H1 (cell line): ENCODE measurements at regions not wholly inside any gene's neighbourhood (a gene's known extent, or its start where the extent isn't known, plus 50 kb on each side); places are given as distances from the start of the nearest gene placed in this dataset.
"Not testable (repeated sequence)": the region's sequence is repeated elsewhere in the genome, so short reads cannot be mapped to it uniquely, and the experiment has no call there.

Experiments
- CTCF ChIA-PET: fragments of 300-600 bp; sonication (Branson Sonifier 250); formaldehyde crosslinking; loops from one replicate; lab custom pipeline; 2021; ENCODE audit not compliant: partially characterized antibody; lab: Charles Lee
- POLR2A ChIA-PET: fragments of 300-600 bp; sonication (Branson Sonifier 250); formaldehyde crosslinking; loops from one replicate; lab custom pipeline; 2021; ENCODE audit warnings: inconsistent platforms; ENCODE audit not compliant: partially characterized antibody; lab: Charles Lee
- DNase-seq, 2 experiments: peaks; one replicate each; pipeline versions ENCODE4 v3.0.0 to v3.0.0-alpha.2; 2010 to 2022; ENCODE audit warnings: low spot score in 2 of 2, low read depth in 1 of 2, mixed read lengths in 1 of 2
- FAIRE-seq: peaks from 2 replicates; lab custom pipeline; 2011; peaks lifted over from hg19 to GRCh38; lab: Jason Lieb, UNC
- H2AFZ ChIP-seq: 2 replicates; pipeline ENCODE4 v1.8.1; 2012; ENCODE audit warnings: low read length, inconsistent platforms
- H2AK5ac ChIP-seq: 2 replicates; pipeline ENCODE4 v1.6.1; 2013; ENCODE audit warnings: low read depth, low read length
- H2BK120ac ChIP-seq: replicated peaks from 2 replicates; pipeline ENCODE3; 2013; ENCODE audit warnings: low read depth, low read length, inconsistent platforms
- H2BK12ac ChIP-seq: 2 replicates; pipeline ENCODE4 v1.6.1; 2013; ENCODE audit warnings: low read depth, low read length
- H2BK15ac ChIP-seq: 2 replicates; pipeline ENCODE4 v1.6.1; 2013; ENCODE audit warnings: low read length
- H2BK20ac ChIP-seq: 2 replicates; pipeline ENCODE4 v1.6.1; 2013; ENCODE audit warnings: low read length
- H2BK5ac ChIP-seq: 2 replicates; pipeline ENCODE4 v1.6.1; 2013; ENCODE audit warnings: low read depth, low read length
- H3K14ac ChIP-seq: 2 replicates; pipeline ENCODE4 v1.6.1; 2013; ENCODE audit warnings: inconsistent platforms; ENCODE audit not compliant: insufficient read length
- H3K18ac ChIP-seq: 2 replicates; pipeline ENCODE4 v1.6.1; 2013; ENCODE audit warnings: low read length; ENCODE audit errors: extremely low read depth
- H3K23ac ChIP-seq: 2 replicates; pipeline ENCODE4 v1.6.1; 2013; ENCODE audit warnings: inconsistent platforms; ENCODE audit not compliant: insufficient read length
- H3K23me2 ChIP-seq: 2 replicates; pipeline ENCODE4 v1.6.1; 2013; ENCODE audit warnings: low read depth, low read length
- H3K27ac ChIP-seq: 2 replicates; pipeline ENCODE4 v1.6.1; 2011; ENCODE audit warnings: low read depth, low read length, inconsistent platforms
- H3K27me3 ChIP-seq, 4 experiments: replicated peaks in 1 of 4; 1 replicate in 1 of 4; 2 replicates in 3 of 4; pipeline versions ENCODE4 v1.6.1 to v1.8.1; 2011 to 2013; ENCODE audit warnings: low read length in 3 of 4, mild to moderate bottlenecking in 3 of 4, inconsistent platforms in 2 of 4, mixed read lengths in 2 of 4, moderate library complexity in 1 of 4; ENCODE audit not compliant: control insufficient read depth in 3 of 4, insufficient read depth in 3 of 4; ENCODE audit errors: extremely low read depth in 1 of 4
- H3K36me3 ChIP-seq, 4 experiments: 2 replicates each; pipeline versions ENCODE4 v1.6.1 to v1.8.1; 2011 to 2013; ENCODE audit warnings: mild to moderate bottlenecking in 4 of 4, low read length in 3 of 4, moderate library complexity in 2 of 4, control low read depth in 1 of 4, inconsistent platforms in 1 of 4; ENCODE audit not compliant: insufficient read depth in 4 of 4, control insufficient read depth in 2 of 4
- H3K4ac ChIP-seq: replicated peaks from 2 replicates; pipeline ENCODE3; 2013; ENCODE audit warnings: low read length, low read depth, mixed read lengths, inconsistent platforms; ENCODE audit not compliant: insufficient read length
- H3K4me1 ChIP-seq, 4 experiments: replicated peaks in 1 of 4; 1 replicate in 1 of 4; 2 replicates in 3 of 4; pipeline versions ENCODE4 v1.6.1 to v1.8.1; 2011 to 2013; ENCODE audit warnings: low read length in 3 of 4, inconsistent platforms in 2 of 4, mixed read lengths in 1 of 4; ENCODE audit not compliant: insufficient read depth in 4 of 4, control insufficient read depth in 3 of 4
- H3K4me2 ChIP-seq, 2 experiments: 2 replicates each; pipeline versions ENCODE4 v1.6.1 to v1.8.1; 2011 to 2013; ENCODE audit warnings: low read depth in 2 of 2, low read length in 2 of 2, control low read depth in 1 of 2, inconsistent platforms in 1 of 2, mild to moderate bottlenecking in 1 of 2; ENCODE audit not compliant: insufficient read depth in 1 of 2
- H3K4me3 ChIP-seq, 4 experiments: fragments of 200-600, 300-600 bp in 1 of 4; sonication (generic), shearing (Covaris generic), sonication (Bioruptor Twin) in 1 of 4; 2 replicates each; pipeline versions ENCODE4 v1.5.1 to v1.8.1; 2011 to 2016; ENCODE audit warnings: low read length in 4 of 4, low read depth in 3 of 4, control low read depth in 2 of 4, inconsistent platforms in 2 of 4, mild to moderate bottlenecking in 2 of 4, mixed read lengths in 1 of 4, moderate library complexity in 1 of 4; ENCODE audit not compliant: insufficient read depth in 2 of 4; ENCODE audit errors: extremely low read depth in 1 of 4
- H3K56ac ChIP-seq: replicated peaks from 2 replicates; pipeline ENCODE3; 2013; ENCODE audit warnings: low read depth, mild to moderate bottlenecking, mixed read lengths, low read length, inconsistent platforms; ENCODE audit not compliant: insufficient read length
- H3K79me1 ChIP-seq: 2 replicates; pipeline ENCODE4 v1.6.1; 2013; ENCODE audit warnings: low read depth, low read length, control low read depth
- H3K79me2 ChIP-seq, 2 experiments: 2 replicates each; pipeline versions ENCODE4 v1.6.1 to v1.8.1; 2012 to 2013; ENCODE audit warnings: low read length in 2 of 2, mild to moderate bottlenecking in 2 of 2, inconsistent platforms in 1 of 2; ENCODE audit not compliant: insufficient read depth in 2 of 2, control insufficient read depth in 1 of 2
- H3K9ac ChIP-seq, 4 experiments: replicated peaks in 1 of 4; 1 replicate in 1 of 4; 2 replicates in 3 of 4; pipeline versions ENCODE4 v1.6.1 to v1.8.1; 2011 to 2013; ENCODE audit warnings: low read depth in 3 of 4, low read length in 3 of 4, control low read depth in 2 of 4, mild to moderate bottlenecking in 2 of 4, moderate library complexity in 2 of 4, inconsistent platforms in 1 of 4; ENCODE audit errors: extremely low read depth in 1 of 4
- H3K9me3 ChIP-seq, 2 experiments: 2 replicates each; pipeline versions ENCODE4 v1.6.1 to v1.8.1; 2012 to 2013; ENCODE audit warnings: mild to moderate bottlenecking in 2 of 2, moderate library complexity in 2 of 2, control low read depth in 1 of 2, inconsistent platforms in 1 of 2, low read depth in 1 of 2, low read length in 1 of 2, mixed read lengths in 1 of 2; ENCODE audit not compliant: insufficient read depth in 2 of 2
- H4K20me1 ChIP-seq, 2 experiments: replicated peaks in 1 of 2; 2 replicates each; pipeline versions ENCODE3 to v1.8.1; 2011 to 2013; ENCODE audit warnings: inconsistent platforms in 2 of 2, low read length in 2 of 2, mild to moderate bottlenecking in 1 of 2; ENCODE audit not compliant: insufficient read depth in 2 of 2, control insufficient read depth in 1 of 2
- H4K5ac ChIP-seq: 2 replicates; pipeline ENCODE4 v1.6.1; 2013; ENCODE audit warnings: low read length, low read depth, mixed read lengths, inconsistent platforms; ENCODE audit not compliant: insufficient read length
- H4K8ac ChIP-seq: 2 replicates; pipeline ENCODE4 v1.8.0; 2013; ENCODE audit warnings: mild to moderate bottlenecking, moderate library complexity, low read length, inconsistent platforms; ENCODE audit not compliant: insufficient read depth; ENCODE audit errors: extremely low read depth
- H4K91ac ChIP-seq: replicated peaks from 2 replicates; pipeline ENCODE3; 2013; ENCODE audit warnings: low read length, mixed read lengths, inconsistent platforms; ENCODE audit not compliant: insufficient read length
- WGBS, 2 experiments: shearing (Covaris generic) in 1 of 2; methylation state at CpG; one replicate each; pipeline versions ENCODE4 v1.1.6 to v1.1.7; 2013 to 2015; ENCODE audit warnings: low lambda C conversion rate in 2 of 2, mixed read lengths in 2 of 2, inconsistent platforms in 1 of 2, low coverage in 1 of 2, missing lambda C conversion rate in 1 of 2; ENCODE audit not compliant: insufficient replicate concordance in 2 of 2, insufficient coverage in 1 of 2, insufficient read length in 1 of 2; ENCODE audit errors: extremely low coverage in 1 of 2, missing lambda C conversion rate in 1 of 2; 5-methylcytosine and 5-hydroxymethylcytosine counted together

DNA sequence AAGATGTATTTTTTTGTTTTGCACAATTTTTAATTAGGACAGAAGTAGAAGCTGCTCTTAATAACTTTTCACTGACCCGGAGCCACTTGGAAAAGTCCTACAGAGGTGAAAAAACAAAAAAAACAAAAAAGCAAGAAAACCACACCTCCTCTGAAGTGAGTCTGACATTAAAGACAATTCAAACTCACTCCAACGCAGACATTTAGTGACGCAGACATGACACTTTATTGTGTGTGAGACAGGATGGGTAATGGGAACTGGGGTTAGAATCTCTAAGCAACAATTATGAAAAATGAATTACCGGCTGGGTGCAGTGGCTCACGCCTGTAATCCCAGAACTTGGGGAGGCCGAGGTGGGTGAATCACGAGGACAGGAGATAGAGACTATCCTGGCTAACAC is 370.0 kb upstream of the SPATA31A3 start:
- H4K8ac ChIP-seq, H2BK12ac ChIP-seq, H2AK5ac ChIP-seq, H3K27me3 ChIP-seq, H2AFZ ChIP-seq, CTCF ChIA-PET, H4K20me1 ChIP-seq, H2BK15ac ChIP-seq, POLR2A ChIA-PET, H2BK120ac ChIP-seq, H3K9me3 ChIP-seq, H2BK20ac ChIP-seq, H3K23ac ChIP-seq, DNase-seq, H3K4ac ChIP-seq, H4K5ac ChIP-seq, H3K4me1 ChIP-seq, H4K91ac ChIP-seq, H3K4me2 ChIP-seq, H3K9ac ChIP-seq, H2BK5ac ChIP-seq, H3K14ac ChIP-seq, H3K23me2 ChIP-seq, H3K79me2 ChIP-seq, H3K36me3 ChIP-seq, H3K27ac ChIP-seq, FAIRE-seq, H3K79me1 ChIP-seq, H3K4me3 ChIP-seq, H3K56ac ChIP-seq, H3K18ac ChIP-seq: not testable (repeated sequence)
- WGBS, 2 experiments, result no CpG with 5 or more reads among the region's 7 CpGs

DNA sequence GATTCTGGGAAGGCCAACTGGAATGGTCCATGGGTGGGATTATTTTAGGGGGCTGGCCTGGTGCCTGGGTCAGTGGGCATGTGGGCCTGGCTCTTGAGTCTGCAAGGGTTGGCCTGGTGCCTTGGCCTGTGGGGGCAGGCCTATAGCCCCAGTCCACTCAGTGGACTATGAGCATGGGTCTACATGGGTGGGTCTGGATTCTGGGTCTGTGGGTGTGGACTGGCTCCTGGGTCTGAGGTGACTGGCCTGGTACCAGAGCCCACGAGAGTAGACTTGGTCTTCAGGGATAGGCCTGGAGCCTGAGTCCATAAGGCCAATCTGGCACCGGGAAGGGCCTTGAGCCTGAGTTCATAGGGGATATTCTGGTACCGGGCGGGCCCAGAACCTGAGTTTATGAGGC is 361.6 kb upstream of the SPATA31A3 start:
- H2BK15ac ChIP-seq, H3K79me1 ChIP-seq, H2BK5ac ChIP-seq, H3K27ac ChIP-seq, DNase-seq, FAIRE-seq, H2BK12ac ChIP-seq, H4K91ac ChIP-seq, H3K79me2 ChIP-seq, H3K18ac ChIP-seq, H3K36me3 ChIP-seq, CTCF ChIA-PET, H3K4me3 ChIP-seq, H2AFZ ChIP-seq, H2AK5ac ChIP-seq, H4K20me1 ChIP-seq, H3K27me3 ChIP-seq, H2BK120ac ChIP-seq, H3K9me3 ChIP-seq, H3K4me1 ChIP-seq, H4K8ac ChIP-seq, H3K9ac ChIP-seq, H4K5ac ChIP-seq, H3K4ac ChIP-seq, H3K23me2 ChIP-seq, H3K14ac ChIP-seq, H3K4me2 ChIP-seq, H3K23ac ChIP-seq, H2BK20ac ChIP-seq, H3K56ac ChIP-seq, POLR2A ChIA-PET: not testable (repeated sequence)
- WGBS, 2 experiments, result no CpG with 5 or more reads among the region's 4 CpGs
